Esophagus mucosa (tissue), 1 donor: ENCODE measurements at regions not wholly inside any gene's neighbourhood (a gene's known extent, or its start where the extent isn't known, plus 50 kb on each side); places are given as distances from the start of the nearest gene placed in this dataset.
"Not testable (repeated sequence)": the region's sequence is repeated elsewhere in the genome, so short reads cannot be mapped to it uniquely, and the experiment has no call there.

ENCODE experiments used
- ATAC-seq: fragments of 200-7000 bp; cut with Tn5 transposase; one replicate; pipeline ENCODE4 v1.9.1; 2020
- donor health status: DM: yes; HTN: yes; CAD: no.

- no peak for ATAC-seq
Measured at GRCh38 chr3:72169120-72169519, 384.2 kb upstream of the PROK2 start.

DNA sequence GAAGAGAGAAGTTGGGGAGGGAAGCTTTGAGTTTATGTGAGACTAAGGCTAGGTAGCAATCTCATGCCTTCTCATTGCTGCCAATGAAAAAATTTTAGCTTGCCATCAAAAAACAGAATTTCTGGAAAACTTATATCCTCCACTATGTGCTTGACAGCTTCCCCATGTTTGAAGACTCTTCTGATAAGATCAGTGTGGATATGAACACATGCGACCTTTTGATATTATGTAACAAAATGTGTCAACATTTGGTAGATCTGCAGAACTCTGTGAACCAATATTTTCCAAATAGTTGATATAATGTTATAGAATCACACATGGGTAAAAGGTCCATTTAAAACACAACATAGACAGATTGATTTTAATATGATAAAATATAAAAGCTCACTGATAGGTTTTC is 380.9 kb upstream of the PROK2 start:
- no peak for ATAC-seq

DNA sequence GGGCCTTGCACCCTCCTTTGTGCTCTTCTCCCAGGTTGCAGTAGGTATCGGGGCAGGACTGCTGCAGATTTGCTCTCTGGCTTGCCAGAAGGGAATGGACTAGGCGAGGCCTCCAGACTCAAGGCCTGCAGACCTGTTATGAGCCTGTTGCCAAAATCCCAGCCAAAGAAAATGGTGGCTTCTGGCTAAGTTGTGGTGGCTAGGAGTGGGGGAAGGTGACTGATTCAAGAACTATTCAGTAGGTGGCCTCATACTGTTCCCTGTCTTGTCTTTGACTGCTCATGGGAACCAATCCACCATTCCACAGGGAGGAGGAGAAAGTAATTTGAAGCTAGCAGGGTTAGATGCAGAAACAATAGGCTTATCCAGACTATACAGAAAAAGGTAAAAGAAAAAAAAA is 380.4 kb upstream of the PROK2 start:
- no peak for ATAC-seq

DNA sequence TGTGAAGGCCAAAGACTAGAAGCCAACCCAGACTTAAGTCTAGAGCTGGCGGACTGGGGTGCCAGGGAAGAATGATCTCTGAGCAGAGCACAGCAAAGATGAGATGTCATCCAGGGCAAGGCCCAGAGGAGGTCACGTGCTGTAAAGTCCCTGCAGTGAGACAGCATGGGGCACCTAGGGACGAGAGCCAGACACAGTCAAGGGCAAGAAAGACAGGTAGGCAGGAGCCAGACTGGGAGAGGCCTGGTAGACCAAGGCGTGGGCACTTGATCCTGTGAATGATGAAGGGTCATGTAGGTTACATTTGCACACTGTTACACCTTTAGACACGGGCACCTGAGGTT is 379.7 kb upstream of the PROK2 start:
- ATAC-seq: no peak

GRCh38 chr3:72163809-72164634 is 379.1 kb upstream of the PROK2 start:
- ATAC-seq: peak; percentile 55

DNA sequence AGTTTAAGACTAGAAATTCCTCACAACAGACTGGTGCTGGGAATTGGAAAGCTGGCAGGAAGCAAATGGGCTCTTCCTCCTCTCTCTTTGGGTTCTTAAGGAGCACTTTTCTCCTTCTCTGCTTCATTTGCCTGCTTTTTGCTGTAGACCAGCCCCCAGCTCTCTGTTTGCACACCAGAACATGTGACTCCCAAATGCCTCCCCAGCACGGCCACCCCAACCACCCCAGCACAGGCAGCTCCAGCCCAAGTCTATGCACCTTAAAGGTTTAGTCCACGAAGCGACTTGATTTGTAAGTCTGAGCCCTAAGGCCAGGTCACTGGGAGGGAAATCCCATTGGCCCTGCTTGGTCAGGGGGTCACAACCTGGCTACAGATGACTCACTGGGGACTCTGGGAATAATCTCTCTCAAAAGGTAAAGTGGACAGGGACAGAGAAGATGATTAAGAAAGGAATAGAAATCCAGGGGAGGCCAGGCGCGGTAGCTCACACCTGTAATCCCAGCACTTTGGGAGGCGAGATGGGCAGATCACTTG is 377.8 kb upstream of the PROK2 start:
- no peak for ATAC-seq

DNA sequence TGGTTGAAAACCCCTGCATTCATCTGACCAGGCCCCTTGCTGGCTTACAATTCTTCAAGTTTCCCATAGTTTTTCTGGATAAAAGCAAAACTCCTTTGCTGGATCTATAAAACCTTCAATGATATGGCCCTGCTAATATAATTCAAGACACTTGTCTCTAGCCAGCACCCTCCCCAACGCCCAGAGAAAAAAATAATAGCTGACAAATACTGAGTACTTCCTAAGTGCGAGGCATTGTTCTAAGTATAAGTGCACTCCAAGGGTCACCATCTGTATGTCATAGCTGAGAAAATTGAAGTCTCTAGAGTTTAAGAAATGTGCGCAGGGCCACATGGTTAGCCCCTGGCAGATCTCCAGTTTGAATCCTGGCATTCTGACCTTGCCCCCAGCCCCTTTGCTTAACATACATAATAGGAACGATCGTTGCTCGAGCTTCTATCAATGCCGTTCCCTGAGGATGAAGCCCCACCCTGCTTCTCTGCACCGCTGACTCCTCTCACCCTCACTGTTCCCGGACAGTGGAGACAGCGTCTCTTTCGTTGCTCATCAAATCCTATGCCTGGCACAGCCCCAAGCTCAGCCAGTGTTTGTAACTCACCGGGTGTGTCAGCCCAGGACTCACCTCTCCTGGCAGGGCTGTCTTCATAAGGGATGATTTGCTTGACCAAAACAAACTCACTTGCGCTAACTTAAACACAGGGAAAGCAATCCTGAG is 377.1 kb upstream of the PROK2 start:
- peak; percentile 93 for ATAC-seq

- ATAC-seq: not testable (repeated sequence)
Measured at GRCh38 chr3:72161285-72161684, 376.3 kb upstream of the PROK2 start.

GRCh38 chr3:72160351-72160750 is 375.4 kb upstream of the PROK2 start:
- ATAC-seq: no peak

- ATAC-seq: no peak
Measured at GRCh38 chr3:72159487-72159886, 374.5 kb upstream of the PROK2 start.

DNA sequence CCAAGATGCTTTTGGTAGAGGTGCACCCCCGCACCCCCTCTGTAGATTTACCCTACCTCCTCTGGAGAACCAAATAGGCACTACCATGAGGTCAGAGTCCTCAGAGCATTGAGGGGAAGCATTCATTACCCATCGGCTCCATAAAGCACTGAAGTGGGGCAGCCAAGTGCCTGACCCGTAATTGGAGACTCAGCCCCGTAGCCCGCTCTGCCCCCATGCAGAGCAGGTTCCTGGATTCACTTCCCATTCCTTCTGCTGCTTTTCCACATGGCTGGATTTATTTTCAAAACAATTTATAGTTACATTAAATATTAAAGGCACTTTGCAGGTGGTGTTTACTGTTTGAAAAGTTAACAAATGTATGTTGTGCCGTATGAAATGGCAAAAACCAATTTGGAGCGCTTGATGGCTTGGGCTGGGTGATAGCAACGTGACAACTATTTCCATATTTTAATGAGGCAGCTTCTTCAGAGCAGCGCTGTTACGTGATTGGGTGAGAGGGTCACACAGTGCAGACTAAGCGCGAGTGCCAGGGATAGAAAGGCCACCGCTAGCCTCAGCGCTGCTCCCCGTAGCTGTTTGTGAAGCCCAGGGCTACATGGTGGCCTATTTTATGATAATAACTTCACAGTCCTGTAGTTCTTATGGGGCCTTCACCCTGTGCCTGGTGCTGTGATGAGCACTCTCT is 373.8 kb upstream of the PROK2 start:
- ATAC-seq: no peak

DNA sequence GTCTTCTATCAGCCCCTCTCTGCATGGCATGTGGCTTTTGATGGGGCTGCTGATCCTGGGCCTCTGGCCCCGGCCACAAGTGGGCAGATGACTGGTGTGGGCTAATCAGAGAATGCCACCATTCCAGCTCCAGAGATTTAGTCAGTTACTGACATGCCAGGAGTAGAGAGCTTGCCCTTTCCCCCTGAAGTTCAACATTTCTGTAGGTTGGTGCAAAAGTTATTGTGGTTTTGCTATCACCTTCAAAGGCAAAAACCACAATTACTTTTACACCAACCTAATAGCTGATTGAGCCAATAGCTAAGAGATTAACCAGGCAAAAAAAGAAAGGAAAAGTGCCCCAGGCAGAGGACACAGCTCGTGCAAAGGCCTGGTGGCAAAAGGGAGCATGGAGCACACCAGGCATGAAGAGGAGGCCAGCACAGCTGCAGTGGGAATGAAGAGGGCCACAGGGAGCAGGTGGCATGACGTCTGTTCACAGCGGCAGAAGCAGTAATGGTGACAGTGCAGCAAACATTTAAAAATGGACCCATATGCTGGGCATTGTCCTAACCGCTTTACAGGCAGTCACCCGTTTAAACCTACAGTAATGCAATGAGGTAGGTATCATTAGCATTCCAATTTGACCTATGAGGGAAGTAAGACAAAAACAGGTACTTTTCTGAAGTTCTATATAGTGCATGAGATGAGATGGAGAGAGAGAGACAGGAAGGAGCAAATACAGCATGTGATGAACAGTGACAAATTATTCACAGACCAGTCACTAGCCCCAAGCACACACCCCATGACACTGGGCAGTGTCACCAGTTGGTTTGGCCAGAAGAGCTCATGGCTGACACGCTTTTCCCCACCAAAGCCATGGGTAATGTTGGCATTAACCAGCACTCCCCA is 373.0 kb upstream of the PROK2 start:
- peak; percentile 42 for ATAC-seq

DNA sequence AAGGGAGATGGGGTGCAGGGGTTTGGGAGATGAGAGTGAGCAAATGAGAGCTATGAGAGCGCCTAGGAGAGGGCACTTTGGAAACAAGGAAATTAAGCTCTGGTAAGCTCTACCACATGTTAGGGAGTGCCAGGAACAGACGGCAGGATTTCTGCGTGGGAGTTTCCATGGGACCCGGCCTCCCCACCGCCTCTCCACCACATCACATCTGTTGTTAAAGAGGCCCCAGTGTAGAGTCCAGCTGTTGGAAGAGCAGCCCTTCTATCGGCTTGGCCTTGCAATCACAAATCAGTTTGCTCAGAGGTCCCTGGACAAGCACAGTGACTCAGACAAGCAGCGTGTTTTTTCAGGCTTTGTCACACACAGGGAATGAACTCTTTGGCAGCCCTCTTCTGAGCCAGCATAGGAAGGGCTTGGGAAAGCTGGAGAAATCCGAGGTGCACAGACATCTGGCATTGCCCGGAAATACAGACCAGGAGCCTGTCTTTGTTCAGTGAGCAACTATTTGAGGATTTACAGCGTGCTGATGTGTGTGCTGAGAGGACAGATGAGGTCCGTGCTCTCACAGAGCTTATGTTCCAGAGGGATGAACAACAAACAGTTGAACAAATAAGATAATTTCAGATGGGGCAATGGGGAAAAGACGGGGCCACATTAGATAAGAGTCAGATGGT is 370.6 kb upstream of the PROK2 start:
- ATAC-seq: peak; percentile 47

DNA sequence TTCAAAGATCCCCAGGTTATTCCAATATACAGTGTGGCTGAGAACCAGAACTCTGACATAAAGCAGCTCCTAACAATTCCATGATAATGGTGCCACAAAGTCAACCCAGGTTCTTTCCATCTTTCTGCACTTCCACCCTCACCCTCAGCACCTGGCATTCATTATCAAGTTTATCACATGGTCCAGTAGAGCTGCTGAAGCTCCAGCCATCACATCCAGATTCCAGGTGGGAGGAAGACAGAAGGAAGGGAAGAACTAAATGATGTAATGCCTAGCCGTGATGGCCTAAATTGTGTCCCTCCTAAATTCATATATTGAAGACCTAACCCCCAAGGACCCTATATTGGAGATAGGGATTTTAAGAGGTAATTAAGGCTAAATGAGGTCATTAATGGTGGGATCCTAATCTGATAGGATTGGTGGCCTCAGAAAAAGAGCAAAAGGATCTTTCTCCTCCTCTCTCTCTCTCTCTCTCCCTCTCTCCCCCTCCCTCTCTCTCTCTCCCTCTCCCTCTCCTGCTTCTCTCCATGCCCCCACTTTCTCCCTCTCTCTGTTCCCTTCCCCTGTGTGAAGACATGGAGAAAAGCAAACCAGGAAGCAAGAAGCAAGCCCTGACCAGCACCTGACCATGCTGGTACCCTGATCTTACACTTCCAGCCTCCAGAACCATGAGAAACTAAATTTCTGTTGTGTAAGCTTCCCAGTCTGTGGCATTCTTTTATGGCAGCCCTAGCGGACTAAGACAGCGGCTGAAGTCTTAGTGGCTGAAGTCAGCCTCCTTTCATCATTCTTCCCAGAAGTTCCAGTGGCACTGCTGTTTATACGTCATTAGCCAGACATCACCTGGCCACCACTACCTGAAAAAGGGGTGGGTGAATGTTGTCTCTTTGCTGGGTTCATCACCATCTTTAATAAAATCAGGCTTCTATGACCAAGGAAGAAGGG is 369.7 kb upstream of the PROK2 start:
- no peak for ATAC-seq

DNA sequence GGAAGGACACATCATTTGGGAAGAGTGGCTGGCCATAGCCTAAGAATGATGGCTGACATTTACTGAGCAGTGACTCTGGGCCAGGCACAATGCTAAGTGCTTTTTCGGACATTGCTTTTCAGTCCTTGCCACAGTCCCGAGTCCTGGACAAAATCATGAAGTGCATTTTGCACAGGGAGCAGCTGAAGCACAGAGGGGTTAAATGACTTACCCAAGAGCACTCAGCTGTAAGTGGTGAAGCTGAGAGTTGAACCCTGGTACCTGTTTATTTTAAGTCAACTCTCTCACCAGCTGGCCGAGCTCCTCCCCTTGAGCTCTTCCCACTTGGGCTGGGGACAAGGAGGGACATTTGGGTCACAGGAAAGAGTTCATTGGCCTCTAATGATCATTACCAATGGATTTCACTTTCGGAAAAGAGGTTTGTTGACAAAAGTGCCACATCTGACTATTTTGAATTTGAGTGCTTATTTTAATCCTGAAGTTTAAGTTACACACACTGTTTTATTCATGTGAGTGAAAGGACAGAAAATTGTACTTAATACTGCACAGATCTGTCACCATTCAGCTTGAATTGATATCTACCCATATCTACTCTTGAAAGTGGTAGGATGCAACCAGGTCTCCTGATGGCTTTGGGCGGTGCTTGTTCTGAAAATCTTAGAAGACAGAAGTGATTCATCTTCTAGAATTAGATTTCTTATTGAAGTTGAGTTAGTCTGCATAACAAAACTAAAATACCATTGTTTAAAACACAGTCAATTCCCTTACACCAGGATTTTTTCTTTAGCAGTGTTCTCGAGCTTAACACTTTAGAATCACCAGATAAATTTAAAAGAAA is 368.7 kb upstream of the PROK2 start:
- ATAC-seq: no peak

GRCh38 chr3:72152551-72153476 is 367.9 kb upstream of the PROK2 start:
- ATAC-seq: peak; percentile 41

- ATAC-seq: no peak
Measured at GRCh38 chr3:72151465-72152238, 366.7 kb upstream of the PROK2 start.
